Suprapubic skin (tissue), 4 donors: ENCODE measurements at regions not wholly inside any gene's neighbourhood (a gene's known extent, or its start where the extent isn't known, plus 50 kb on each side); places are given as distances from the start of the nearest gene placed in this dataset.

ENCODE experiments used
- DNase-seq, 2 donors: peaks; one replicate each; pipeline ENCODE4 v3.0.0-alpha.2; 2019; ENCODE audit warnings: low spot score in 2 of 2
- H3K27ac ChIP-seq: fragments of 200-600 bp; sonication (generic); one replicate; pipeline ENCODE4 v1.5.1; 2019
- H3K27me3 ChIP-seq: fragments of 200-600 bp; sonication (generic); one replicate; pipeline ENCODE4 v1.5.1; 2019
- H3K36me3 ChIP-seq: fragments of 200-600 bp; sonication (generic); one replicate; pipeline ENCODE4 v1.5.1; 2019
- H3K4me1 ChIP-seq: fragments of 200-600 bp; sonication (generic); one replicate; pipeline ENCODE4 v1.5.1; 2019
- H3K4me3 ChIP-seq: fragments of 200-600 bp; sonication (generic); one replicate; pipeline ENCODE4 v1.5.1; 2019; ENCODE audit warnings: mild to moderate bottlenecking
- H3K9me3 ChIP-seq: fragments of 200-600 bp; sonication (generic); one replicate; pipeline ENCODE4 v1.5.1; 2019
- EP300 ChIP-seq: sonication (generic); formaldehyde crosslinking; IDR thresholded peaks from one replicate; pipeline ENCODE4 v1.6.1; 2017; ENCODE audit warnings: antibody characterized with exemption
- POLR2A ChIP-seq, 2 donors: fragments of 450-650 bp; IDR thresholded peaks; one replicate each; pipeline ENCODE4 v1.6.1; 2017; ENCODE audit warnings: antibody characterized with exemption in 2 of 2, mild to moderate bottlenecking in 2 of 2, moderate library complexity in 2 of 2
- POLR2AphosphoS5 ChIP-seq, 3 donors: sonication (generic); formaldehyde crosslinking; IDR thresholded peaks; one replicate each; pipeline ENCODE4 v1.6.1; 2017; ENCODE audit warnings: antibody characterized with exemption in 3 of 3
- WGBS: methylation state at CpG from one replicate; pipeline ENCODE4 v1.1.5; 2018; 5-methylcytosine and 5-hydroxymethylcytosine counted together
- TF ChIP-seq, protein P1 (sequence below), 2 donors: fragments of 200-600 bp in 1 of 2; fragments of 450-650 bp in 1 of 2; sonication (generic) in 1 of 2; IDR thresholded peaks; one replicate each; pipeline ENCODE4 v1.5.1; 2016 to 2019; ENCODE audit warnings: antibody characterized with exemption in 2 of 2, mild to moderate bottlenecking in 1 of 2, moderate library complexity in 1 of 2

GRCh38 chr14:86574778-86575129 lies 1044.8 kb downstream of the FLRT2 start:
- H3K27me3 ChIP-seq, result no peaks in the 10 kb centered on the region
- no peak overlapping the region for H3K4me3 ChIP-seq
- 57% methylated on average over 1 of the region's 1 CpG for WGBS
- no peaks in the 10 kb centered on the region for H3K9me3 ChIP-seq
- H3K4me1 ChIP-seq, result no peaks in the 10 kb centered on the region
- H3K27ac ChIP-seq, result no peak overlapping the region
- TF ChIP-seq POLR2AphosphoS5 (IDR thresholded peaks at IDR 0.05) (no peak), POLR2A (IDR thresholded peaks at IDR 0.05) (no peak), EP300 (no peak)
- TF ChIP-seq, protein P1, sequence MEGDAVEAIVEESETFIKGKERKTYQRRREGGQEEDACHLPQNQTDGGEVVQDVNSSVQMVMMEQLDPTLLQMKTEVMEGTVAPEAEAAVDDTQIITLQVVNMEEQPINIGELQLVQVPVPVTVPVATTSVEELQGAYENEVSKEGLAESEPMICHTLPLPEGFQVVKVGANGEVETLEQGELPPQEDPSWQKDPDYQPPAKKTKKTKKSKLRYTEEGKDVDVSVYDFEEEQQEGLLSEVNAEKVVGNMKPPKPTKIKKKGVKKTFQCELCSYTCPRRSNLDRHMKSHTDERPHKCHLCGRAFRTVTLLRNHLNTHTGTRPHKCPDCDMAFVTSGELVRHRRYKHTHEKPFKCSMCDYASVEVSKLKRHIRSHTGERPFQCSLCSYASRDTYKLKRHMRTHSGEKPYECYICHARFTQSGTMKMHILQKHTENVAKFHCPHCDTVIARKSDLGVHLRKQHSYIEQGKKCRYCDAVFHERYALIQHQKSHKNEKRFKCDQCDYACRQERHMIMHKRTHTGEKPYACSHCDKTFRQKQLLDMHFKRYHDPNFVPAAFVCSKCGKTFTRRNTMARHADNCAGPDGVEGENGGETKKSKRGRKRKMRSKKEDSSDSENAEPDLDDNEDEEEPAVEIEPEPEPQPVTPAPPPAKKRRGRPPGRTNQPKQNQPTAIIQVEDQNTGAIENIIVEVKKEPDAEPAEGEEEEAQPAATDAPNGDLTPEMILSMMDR (IDR thresholded peaks at IDR 0.05), result no peak
- no peak for DNase-seq
- no peaks in the 10 kb centered on the region for H3K36me3 ChIP-seq

GRCh38 chr14:86574051-86574777 lies 1044.3 kb downstream of the FLRT2 start:
- 68% methylated on average over 10 of the region's 10 CpGs for WGBS
- Histone ChIP-seq H3K9me3 (no peaks in the 10 kb centered on the region), H3K36me3 (no peaks in the 10 kb centered on the region), H3K27ac (no peak overlapping the region), H3K4me3 (no peak overlapping the region), H3K27me3 (no peaks in the 10 kb centered on the region), H3K4me1 (no peaks in the 10 kb centered on the region)
- DNase-seq, result no peak
- no peak for TF ChIP-seq POLR2A (IDR thresholded peaks at IDR 0.05)
- TF ChIP-seq EP300, result no peak
- TF ChIP-seq POLR2AphosphoS5 (IDR thresholded peaks at IDR 0.05), result no peak
- TF ChIP-seq, protein P1 (IDR thresholded peaks at IDR 0.05), result no peak

- Histone ChIP-seq H3K27me3 (no peaks in the 10 kb centered on the region), H3K9me3 (no peaks in the 10 kb centered on the region), H3K27ac (no peak overlapping the region), H3K36me3 (no peaks in the 10 kb centered on the region), H3K4me1 (no peaks in the 10 kb centered on the region), H3K4me3 (no peak overlapping the region)
- TF ChIP-seq POLR2A (IDR thresholded peaks at IDR 0.05), result no peak
- TF ChIP-seq EP300, result no peak
- TF ChIP-seq, protein P1 (IDR thresholded peaks at IDR 0.05), result no peak
- TF ChIP-seq POLR2AphosphoS5 (IDR thresholded peaks at IDR 0.05), result no peak
- DNase-seq, result no peak
These were observed 1040.4 kb downstream of the FLRT2 start for GRCh38 chr14:86570371-86570770.

DNA sequence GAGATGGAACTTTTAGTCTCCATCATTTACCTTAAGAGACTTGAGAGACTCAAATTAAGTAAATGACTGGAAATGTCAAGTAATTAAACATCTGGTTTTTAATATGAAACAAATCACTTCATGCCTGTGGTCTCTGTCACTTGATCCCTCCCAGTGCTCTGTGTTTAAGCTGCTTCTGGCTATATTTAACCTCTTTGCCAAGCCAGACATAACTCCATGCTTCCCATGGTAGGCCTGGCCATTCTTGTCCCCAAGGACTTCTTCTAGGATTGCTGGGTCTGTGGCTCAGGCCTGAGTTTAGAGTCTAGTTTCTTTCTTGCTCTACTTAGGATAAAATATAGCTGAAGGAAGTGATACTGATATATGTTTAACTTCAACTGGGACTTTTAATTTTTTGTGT lies 1013.6 kb downstream of the FLRT2 start:
- Histone ChIP-seq H3K9me3 (no peaks in the 10 kb centered on the region), H3K27ac (no peak overlapping the region), H3K27me3 (no peaks in the 10 kb centered on the region), H3K36me3 (no peaks in the 10 kb centered on the region), H3K4me1 (peaks cover 5% of the 10 kb centered on the region), H3K4me3 (no peak overlapping the region)
- no peak for DNase-seq
- TF ChIP-seq POLR2AphosphoS5 (IDR thresholded peaks at IDR 0.05), result no peak
- TF ChIP-seq, protein P1 (IDR thresholded peaks at IDR 0.05), result no peak
- TF ChIP-seq POLR2A (IDR thresholded peaks at IDR 0.05), result no peak
- no peak for TF ChIP-seq EP300

DNA sequence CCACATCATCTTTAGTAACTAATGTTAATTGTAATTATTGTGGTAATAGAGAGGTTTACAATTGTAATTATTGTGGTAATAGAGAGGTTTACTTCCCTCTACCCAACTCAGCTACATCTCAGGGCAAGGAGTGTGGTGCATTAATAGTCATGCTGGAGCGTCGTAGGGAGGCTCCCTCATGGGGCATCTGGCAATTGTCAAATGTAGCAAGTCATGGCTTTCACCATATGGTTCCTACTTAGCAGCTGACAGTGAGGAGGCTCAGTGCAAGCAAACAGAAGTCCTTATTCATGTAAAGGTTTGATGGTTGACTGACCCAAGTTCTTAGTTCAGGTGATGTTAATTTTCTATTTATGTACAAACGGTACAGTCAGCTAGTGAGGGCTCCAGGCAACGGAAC lies 1012.0 kb downstream of the FLRT2 start:
- Histone ChIP-seq H3K9me3 (no peaks in the 10 kb centered on the region), H3K36me3 (no peaks in the 10 kb centered on the region), H3K27ac (no peak overlapping the region), H3K4me3 (no peak overlapping the region), H3K27me3 (no peaks in the 10 kb centered on the region), H3K4me1 (peaks cover 5% of the 10 kb centered on the region)
- WGBS, result 86% methylated on average over 4 of the region's 4 CpGs
- TF ChIP-seq, protein P1 (IDR thresholded peaks at IDR 0.05), result no peak
- TF ChIP-seq EP300 (no peak), POLR2A (IDR thresholded peaks at IDR 0.05) (no peak), POLR2AphosphoS5 (IDR thresholded peaks at IDR 0.05) (no peak)
- DNase-seq, result no peak
